ENCODE measurements at regions not wholly inside any gene's neighbourhood (a gene's known extent, or its start where the extent isn't known, plus 50 kb on each side); places are given as distances from the start of the nearest gene placed in this dataset.

DNA sequence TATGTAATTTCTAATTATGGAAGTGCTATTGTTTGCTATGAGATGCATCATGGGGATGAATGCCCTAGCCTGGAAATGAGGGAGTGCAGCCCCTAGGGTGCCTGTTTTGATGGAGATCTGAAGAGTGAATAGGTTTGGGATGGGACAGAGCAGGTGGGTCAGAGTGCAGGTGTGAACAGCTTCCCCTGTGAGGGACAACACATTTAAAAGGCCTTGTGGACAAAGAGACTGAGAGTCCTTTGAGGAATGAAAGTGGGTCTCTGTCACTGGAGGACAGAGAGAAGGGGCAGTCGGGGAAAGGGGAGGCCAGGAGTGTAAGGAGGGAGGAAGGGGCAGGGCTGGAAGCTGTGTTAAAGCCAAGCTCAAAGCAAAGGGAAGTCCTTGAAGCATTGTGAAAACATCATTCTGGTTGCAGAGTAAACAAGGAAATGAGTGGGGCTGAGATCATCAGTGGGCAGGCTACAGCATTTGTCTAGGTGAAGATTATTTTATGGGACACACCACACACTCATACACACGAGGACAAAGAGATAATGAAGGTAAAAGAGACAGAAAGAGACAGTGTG lies 877.6 kb downstream of the SLC4A3 start:
- no peak overlapping the region for H3K4me3 ChIP-seq (replicated peaks; ENCODE audit: low read depth, low read length)
- TF ChIP-seq, protein P1, sequence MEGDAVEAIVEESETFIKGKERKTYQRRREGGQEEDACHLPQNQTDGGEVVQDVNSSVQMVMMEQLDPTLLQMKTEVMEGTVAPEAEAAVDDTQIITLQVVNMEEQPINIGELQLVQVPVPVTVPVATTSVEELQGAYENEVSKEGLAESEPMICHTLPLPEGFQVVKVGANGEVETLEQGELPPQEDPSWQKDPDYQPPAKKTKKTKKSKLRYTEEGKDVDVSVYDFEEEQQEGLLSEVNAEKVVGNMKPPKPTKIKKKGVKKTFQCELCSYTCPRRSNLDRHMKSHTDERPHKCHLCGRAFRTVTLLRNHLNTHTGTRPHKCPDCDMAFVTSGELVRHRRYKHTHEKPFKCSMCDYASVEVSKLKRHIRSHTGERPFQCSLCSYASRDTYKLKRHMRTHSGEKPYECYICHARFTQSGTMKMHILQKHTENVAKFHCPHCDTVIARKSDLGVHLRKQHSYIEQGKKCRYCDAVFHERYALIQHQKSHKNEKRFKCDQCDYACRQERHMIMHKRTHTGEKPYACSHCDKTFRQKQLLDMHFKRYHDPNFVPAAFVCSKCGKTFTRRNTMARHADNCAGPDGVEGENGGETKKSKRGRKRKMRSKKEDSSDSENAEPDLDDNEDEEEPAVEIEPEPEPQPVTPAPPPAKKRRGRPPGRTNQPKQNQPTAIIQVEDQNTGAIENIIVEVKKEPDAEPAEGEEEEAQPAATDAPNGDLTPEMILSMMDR (IDR thresholded peaks at IDR 0.05; ENCODE audit: low read length, missing control alignments), result no peak
- DNase-seq (ENCODE audit: low read depth), result peak; percentile 67

DNA sequence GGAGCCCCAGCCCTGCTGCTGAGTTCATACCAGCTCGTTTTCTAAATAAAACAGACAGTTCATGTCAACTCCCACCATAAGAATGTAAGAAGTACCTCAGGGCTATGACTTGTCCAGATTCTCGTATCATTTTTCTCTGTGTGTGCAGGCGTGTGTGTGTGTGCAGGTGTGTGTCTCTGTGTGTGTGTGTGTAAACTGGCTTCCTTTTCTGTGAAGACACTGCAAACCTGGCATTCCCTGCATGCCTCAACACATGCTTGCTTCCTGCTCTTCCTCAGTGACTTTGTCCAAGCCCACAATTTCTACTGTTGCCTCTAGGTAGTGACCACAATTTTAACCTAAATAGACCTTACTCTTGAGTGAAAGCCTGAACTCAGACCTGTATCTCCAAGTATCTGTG lies 879.0 kb downstream of the SLC4A3 start:
- H3K4me3 ChIP-seq (replicated peaks; ENCODE audit: low read depth, low read length), result no peak overlapping the region
- TF ChIP-seq, protein P1 (IDR thresholded peaks at IDR 0.05; ENCODE audit: low read length, missing control alignments), result no peak
- DNase-seq (ENCODE audit: low read depth), result no peak

DNA sequence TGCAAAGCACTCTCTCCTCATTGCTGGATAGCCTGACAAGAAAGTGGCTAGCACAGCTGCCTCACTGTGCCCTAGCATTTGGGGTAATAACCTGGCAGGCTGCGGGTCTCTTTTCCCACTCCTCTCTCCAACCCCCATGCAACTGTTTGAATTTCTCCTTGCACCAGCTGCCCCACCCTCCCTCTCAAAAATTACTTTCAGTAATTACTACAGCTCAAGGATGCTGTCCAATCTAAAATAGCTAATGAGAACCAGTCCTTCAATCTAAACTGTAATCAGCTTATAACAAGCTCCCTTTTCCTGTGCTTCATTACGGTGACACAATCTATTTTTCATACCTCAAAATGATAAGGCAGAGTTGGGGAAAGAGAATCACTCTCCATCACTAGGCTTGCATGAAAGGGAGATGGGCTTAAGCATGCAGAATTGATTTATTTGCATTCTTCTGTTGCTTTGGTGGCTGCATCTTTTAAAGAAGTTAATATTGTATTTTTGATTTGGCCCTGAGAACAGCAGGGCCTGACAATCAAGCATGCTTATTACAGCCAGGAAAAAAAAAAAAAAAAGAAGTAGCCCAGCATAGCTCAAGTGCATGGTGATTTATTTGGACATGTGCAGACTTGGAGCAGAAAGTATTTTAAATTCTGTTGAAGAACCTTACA lies 881.8 kb downstream of the SLC4A3 start:
- TF ChIP-seq, protein P1 (IDR thresholded peaks at IDR 0.05; ENCODE audit: low read length, missing control alignments), result no peak
- DNase-seq (ENCODE audit: low read depth), result no peak

DNA sequence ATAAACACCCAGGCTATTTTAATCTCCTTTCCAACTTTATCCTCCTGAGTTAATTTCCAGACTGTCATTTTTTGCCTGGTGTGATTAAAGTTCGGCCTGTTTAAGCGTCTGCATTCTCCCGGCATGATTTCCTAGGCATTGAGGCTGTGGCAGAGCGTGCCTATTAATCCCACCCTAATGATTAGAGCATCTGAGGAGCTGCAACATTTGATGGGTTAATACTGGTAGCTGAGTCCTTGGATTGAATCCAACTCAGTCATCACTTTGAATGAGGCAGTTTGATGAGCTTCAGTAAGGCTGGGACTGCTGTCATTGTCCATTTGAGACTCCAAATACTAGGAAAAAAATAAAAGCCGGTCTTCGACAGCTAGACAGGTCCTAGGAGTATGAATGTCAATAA lies 882.5 kb downstream of the SLC4A3 start:
- no peak overlapping the region for H3K4me3 ChIP-seq (replicated peaks; ENCODE audit: low read depth, low read length)
- no peak for DNase-seq (ENCODE audit: low read depth)
- TF ChIP-seq, protein P1 (IDR thresholded peaks at IDR 0.05; ENCODE audit: low read length, missing control alignments), result no peak

More for the DNA sequence above, 881.8 kb downstream of the SLC4A3 start:
- no peak overlapping the region for H3K4me3 ChIP-seq (replicated peaks; ENCODE audit: low read depth, low read length)

DNA sequence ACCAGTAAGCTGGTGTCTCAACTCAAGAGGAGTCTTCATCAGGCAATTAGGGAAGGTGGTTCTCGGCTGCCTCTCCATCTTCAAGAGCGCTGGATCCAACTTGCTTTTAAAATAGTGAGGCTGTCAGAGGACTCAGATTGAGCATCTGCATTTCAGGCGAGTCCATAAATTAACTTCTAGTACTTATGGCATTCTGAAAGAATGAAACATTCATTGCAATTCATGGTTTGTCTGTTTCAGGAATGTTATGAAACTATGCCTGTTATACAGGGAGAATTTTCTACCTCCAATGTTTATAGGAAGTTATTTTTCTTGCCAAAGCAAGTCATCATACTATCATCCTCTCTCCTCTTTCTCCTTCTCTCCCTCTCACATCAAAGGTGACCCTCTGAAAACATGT lies 883.2 kb downstream of the SLC4A3 start:
- TF ChIP-seq, protein P1 (IDR thresholded peaks at IDR 0.05; ENCODE audit: low read length, missing control alignments), result no peak
- DNase-seq (ENCODE audit: low read depth), result peak; percentile 10
- H3K4me3 ChIP-seq (replicated peaks; ENCODE audit: low read depth, low read length), result no peak overlapping the region

DNA sequence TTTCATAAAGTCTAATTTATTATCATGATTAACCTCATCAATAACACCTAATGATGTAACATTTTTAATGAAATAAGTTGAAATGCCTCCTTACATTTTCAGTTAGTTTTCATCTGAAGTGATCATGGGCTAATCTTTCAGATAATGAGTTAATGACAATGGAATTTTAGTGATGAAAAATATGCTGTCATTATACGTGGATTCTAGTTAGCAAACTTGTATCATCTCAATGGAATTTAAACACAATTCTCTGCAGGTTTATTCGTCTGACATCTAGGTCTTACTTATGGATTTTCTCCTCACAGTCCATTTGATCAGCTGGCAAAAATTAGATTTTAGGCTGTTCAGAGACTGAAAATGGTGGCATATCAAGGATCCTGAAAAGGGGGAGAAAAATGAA lies 885.0 kb downstream of the SLC4A3 start:
- no peak overlapping the region for H3K4me3 ChIP-seq (replicated peaks; ENCODE audit: low read depth, low read length)
- TF ChIP-seq, protein P1 (IDR thresholded peaks at IDR 0.05; ENCODE audit: low read length, missing control alignments), result no peak
- DNase-seq (ENCODE audit: low read depth), result peak; percentile 47
